BLaER1 treated with 17β-estradiol and CSF1 and Interleukin-3, amounts not matched to agents 10 nM and 100 nM (cell line): ENCODE measurements at regions not wholly inside any gene's neighbourhood (a gene's known extent, or its start where the extent isn't known, plus 50 kb on each side); places are given as distances from the start of the nearest gene placed in this dataset.

Source experiments
- H3K27ac ChIP-seq, 11 experiments: shearing (Covaris generic); formaldehyde crosslinking; 2 replicates each; pipeline ENCODE4 v1.8.1; 2022
- H3K27me3 ChIP-seq, 11 experiments: shearing (Covaris generic); formaldehyde crosslinking; 2 replicates each; pipeline ENCODE4 v1.8.1; 2022
- H3K36me3 ChIP-seq, 11 experiments: shearing (Covaris generic); formaldehyde crosslinking; 2 replicates each; pipeline ENCODE4 v1.8.1; 2022
- H3K4me1 ChIP-seq, 10 experiments: shearing (Covaris generic); formaldehyde crosslinking; 2 replicates each; pipeline ENCODE4 v1.8.1; 2022
- H3K4me2 ChIP-seq, 11 experiments: shearing (Covaris generic); formaldehyde crosslinking; 2 replicates each; pipeline ENCODE4 v1.8.1; 2022
- H3K4me3 ChIP-seq, 10 experiments: shearing (Covaris generic); formaldehyde crosslinking; 2 replicates each; pipeline ENCODE4 v1.8.1; 2022
- H3K9ac ChIP-seq, 11 experiments: shearing (Covaris generic); formaldehyde crosslinking; 2 replicates each; pipeline ENCODE4 v1.8.1; 2022
- H3K9me3 ChIP-seq, 11 experiments: shearing (Covaris generic); formaldehyde crosslinking; replicated peaks in 1 of 11; 2 replicates each; pipeline ENCODE4 v1.8.1; 2022
- H4K20me1 ChIP-seq, 11 experiments: shearing (Covaris generic); formaldehyde crosslinking; 2 replicates each; pipeline ENCODE4 v1.8.1; 2022
- Cebpa-rat ChIP-seq, 11 experiments: shearing (Covaris generic); IDR thresholded peaks; 2 replicates each; pipeline ENCODE4 v1.8.1; 2022

DNA sequence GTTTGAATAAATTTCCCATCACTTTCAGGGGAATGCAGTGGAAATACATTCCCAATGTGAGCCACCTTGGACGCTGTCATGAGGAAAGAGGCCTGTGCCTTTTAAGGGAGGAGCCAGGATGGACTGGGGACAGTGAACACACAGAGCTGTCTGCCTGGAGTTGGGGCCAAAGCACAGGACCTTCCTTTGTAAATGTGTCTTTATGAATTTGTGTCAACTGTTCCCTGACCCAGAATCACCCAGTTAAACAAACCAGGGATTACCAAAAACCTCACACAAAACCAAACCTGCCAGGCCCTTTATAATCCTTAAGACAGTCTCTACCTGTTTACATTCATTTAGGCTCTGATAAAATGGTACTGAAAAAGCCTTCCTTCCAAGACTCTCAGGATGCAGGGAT, 513.7 kb downstream of the MAFB start:
- Histone ChIP-seq H4K20me1 (no peaks in the 10 kb centered on the region), H3K27ac (no peak overlapping the region), H3K36me3 (no peaks in the 10 kb centered on the region), H3K4me2 (no peak overlapping the region), H3K4me1 (peaks cover 0 to 15% (median 2%) of the 10 kb centered on the region in 10 experiments; a peak in 8 of 20 replicates), H3K4me3 (no peak overlapping the region), H3K9me3 (no peaks in the 10 kb centered on the region), H3K9ac (no peak overlapping the region), H3K27me3 (no peaks in the 10 kb centered on the region)
- no peak for TF ChIP-seq Cebpa-rat (IDR thresholded peaks at IDR 0.05)

DNA sequence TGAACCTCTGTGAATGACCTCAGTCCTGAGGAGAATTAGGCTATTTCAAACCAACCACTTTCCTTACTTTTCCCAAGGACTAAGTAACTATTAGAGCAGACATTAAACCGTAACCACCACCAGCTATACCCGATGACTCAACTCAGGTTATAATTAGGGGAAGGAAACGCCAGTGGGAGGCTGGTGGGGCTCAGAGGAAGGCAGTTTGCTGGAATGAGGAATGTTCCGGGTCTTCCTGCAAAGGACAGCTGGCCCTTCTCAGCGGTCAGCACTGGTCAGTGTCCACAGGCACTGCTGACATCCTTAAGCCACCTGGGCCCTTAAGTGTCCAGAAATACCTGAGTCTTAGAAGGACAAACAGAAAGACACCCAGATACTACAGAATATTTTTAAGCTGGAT, 515.2 kb downstream of the MAFB start:
- Histone ChIP-seq H3K9me3 (no peaks in the 10 kb centered on the region), H3K4me2 (peak overlapping the region in 5 of 11 experiments; percentile 17 to 77 (median 68); a peak in 8 of 22 replicates), H3K27me3 (no peaks in the 10 kb centered on the region), H4K20me1 (no peaks in the 10 kb centered on the region), H3K36me3 (no peaks in the 10 kb centered on the region), H3K4me1 (peaks cover 0 to 24% (median 2%) of the 10 kb centered on the region in 10 experiments; a peak in 8 of 20 replicates), H3K27ac (no peak overlapping the region), H3K9ac (no peak overlapping the region), H3K4me3 (no peak overlapping the region)
- TF ChIP-seq Cebpa-rat (IDR thresholded peaks at IDR 0.05) = no peak

DNA sequence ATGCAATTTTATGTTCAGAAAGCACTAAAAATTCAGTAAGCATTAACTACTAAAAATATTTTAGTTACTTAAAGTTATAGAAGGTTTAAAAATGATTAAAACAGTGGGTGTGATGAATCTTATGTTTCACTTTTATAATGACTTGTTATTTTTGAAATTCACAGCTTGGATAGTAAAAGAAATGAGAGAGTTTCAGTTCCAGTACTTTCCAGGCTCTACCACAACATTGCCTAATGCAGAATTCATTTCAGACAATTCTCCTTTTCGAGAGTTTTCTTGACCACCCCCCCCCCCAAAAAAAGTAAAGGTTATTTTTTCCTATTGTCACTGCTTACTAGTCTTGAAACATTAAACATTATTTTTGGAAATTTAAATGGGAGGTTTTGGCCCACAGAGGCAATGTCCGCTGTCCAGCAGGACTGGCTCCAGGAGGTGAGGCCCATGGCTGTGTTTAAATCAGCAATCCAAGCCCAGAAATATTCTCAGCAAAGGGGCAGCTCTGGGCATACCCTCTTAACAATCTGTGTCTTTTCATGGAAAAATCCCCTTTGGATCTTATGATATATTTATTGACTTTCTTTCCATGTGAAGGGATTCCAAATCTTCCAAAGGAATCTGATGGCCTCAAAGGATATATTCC, 519.9 kb downstream of the MAFB start:
- TF ChIP-seq Cebpa-rat (IDR thresholded peaks at IDR 0.05) = no peak
- peak overlapping the region in 3 of 11 experiments; percentile 32 to 60 (median 57); a peak in 5 of 22 replicates for H3K4me2 ChIP-seq

GRCh38 chr20:40161391-40161790, 527.6 kb downstream of the MAFB start:
- Histone ChIP-seq H3K27me3 (no peaks in the 10 kb centered on the region), H3K9ac (0 out of 22 replicates have a peak overlapping the region, but pooled peaks of 1 of the 11 experiments have one; percentile 1), H3K27ac (peak overlapping the region in 3 of 11 experiments; percentile 7 to 42 (median 39); a peak in 5 of 22 replicates), H3K4me1 (peaks cover 0 to 82% (median 0%) of the 10 kb centered on the region in 10 experiments; a peak in 7 of 20 replicates), H3K4me3 (no peak overlapping the region), H3K36me3 (no peaks in the 10 kb centered on the region), H4K20me1 (no peaks in the 10 kb centered on the region), H3K4me2 (peak overlapping the region in 3 of 11 experiments; percentile 43 to 79 (median 53); a peak in 6 of 22 replicates), H3K9me3 (no peaks in the 10 kb centered on the region)
- no peak for TF ChIP-seq Cebpa-rat (IDR thresholded peaks at IDR 0.05)

More for the DNA sequence above, 519.9 kb downstream of the MAFB start:
- Histone ChIP-seq H3K4me1 (peaks cover 0 to 45% (median 2%) of the 10 kb centered on the region in 10 experiments; a peak in 8 of 20 replicates), H3K4me3 (no peak overlapping the region), H3K36me3 (no peaks in the 10 kb centered on the region), H3K27me3 (no peaks in the 10 kb centered on the region), H3K9ac (no peak overlapping the region), H4K20me1 (no peaks in the 10 kb centered on the region), H3K9me3 (no peaks in the 10 kb centered on the region), H3K27ac (peak overlapping the region in 2 of 11 experiments; percentile 30 to 32; a peak in 1 of 22 replicates)

DNA sequence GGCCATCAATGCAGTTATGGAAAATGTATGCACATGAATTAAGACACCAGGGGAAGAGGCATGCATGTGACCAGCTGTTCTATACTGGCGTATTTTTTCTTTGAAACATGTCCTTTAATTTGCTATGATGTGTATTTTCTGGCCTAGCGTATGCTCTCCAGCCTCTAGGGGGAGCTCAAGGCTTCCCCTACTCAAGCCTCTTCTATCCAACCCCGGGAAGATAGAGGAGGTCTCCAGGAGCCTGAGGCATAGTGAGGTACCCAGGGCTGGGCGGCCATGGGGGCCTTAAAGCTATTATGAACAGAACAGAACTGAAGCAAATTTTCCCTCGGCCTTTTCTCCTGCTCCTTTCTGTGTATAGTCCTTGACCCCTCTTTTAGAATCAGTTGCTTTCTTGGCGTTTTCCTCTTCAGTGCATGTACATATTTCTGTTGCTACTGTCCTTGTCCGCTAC, 528.9 kb downstream of the MAFB start:
- Histone ChIP-seq H3K27ac (peak overlapping the region in 3 of 11 experiments; percentile 36 to 74 (median 65); a peak in 4 of 22 replicates), H3K4me1 (peaks cover 0 to 87% (median 0%) of the 10 kb centered on the region in 10 experiments; a peak in 7 of 20 replicates), H3K9me3 (no peaks in the 10 kb centered on the region), H3K36me3 (no peaks in the 10 kb centered on the region), H3K27me3 (no peaks in the 10 kb centered on the region), H3K4me3 (no peak overlapping the region), H4K20me1 (no peaks in the 10 kb centered on the region), H3K9ac (peak overlapping the region in 1 of 11 experiments; percentile 21; a peak in 1 of 22 replicates), H3K4me2 (peak overlapping the region in 3 of 11 experiments; percentile 2 to 43 (median 42); a peak in 4 of 22 replicates)
- no peak for TF ChIP-seq Cebpa-rat (IDR thresholded peaks at IDR 0.05)

DNA sequence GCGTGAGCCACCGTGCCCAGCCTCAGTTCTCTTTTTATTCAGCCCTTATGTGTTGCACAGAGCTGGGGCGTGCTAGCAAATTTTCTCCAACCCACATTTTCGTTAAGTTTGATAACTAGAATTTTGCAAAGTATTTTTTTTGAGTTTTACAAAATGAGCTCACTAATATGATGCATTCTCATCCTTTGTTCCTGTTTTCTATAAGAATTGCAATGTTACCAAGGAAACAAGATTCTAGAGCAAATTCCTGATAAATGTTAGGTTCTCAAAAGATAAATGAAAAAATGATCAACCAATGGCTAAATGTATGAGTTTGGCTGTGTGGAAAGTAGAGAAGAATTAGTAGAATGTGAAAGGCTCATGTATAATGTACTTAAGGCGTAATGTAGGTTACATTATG, 529.8 kb downstream of the MAFB start:
- TF ChIP-seq Cebpa-rat (IDR thresholded peaks at IDR 0.05) = no peak
- Histone ChIP-seq H3K9me3 (no peaks in the 10 kb centered on the region), H4K20me1 (no peaks in the 10 kb centered on the region), H3K27me3 (no peaks in the 10 kb centered on the region), H3K4me2 (peak overlapping the region in 2 of 11 experiments; percentile 42 to 43; a peak in 2 of 22 replicates), H3K36me3 (no peaks in the 10 kb centered on the region), H3K27ac (peak overlapping the region in 3 of 11 experiments; percentile 36 to 74 (median 65); a peak in 4 of 22 replicates), H3K9ac (peak overlapping the region in 2 of 11 experiments; percentile 15 to 21; a peak in 1 of 22 replicates), H3K4me1 (peaks cover 0 to 87% (median 5%) of the 10 kb centered on the region in 10 experiments; a peak in 8 of 20 replicates), H3K4me3 (no peak overlapping the region)

DNA sequence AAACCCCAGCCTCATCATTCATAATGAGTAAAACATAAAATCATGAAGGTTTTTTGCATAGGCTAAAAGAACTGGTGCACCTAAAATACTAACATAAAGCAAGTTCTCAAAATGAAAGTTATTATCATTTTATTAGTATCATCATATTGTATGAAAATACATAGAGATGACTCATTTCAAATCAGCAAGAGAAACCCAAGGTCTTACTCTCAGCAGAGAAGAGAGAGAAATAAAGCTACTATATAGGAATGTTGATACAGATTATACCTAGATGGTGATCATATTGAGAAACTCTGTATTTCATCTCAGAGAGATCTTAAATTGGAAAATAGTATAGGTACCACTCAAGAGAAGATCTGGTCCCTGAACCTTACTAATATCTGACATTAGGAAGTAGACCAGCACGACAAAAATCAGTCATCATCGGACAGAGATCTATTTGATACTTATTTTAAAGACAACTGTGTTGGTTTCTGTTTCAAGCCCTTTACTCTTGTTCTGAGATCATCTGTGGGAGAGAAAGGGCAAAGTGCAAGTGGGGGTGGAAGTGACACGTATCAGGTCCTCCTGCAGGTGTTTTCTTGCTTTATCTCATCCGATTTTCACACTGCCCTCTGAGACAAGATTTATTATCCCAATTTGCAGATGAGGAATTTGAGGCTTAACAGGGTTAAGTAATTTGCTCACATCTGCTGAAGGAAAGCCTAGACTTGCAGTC, 532.3 kb downstream of the MAFB start:
- H3K4me3 ChIP-seq = no peak overlapping the region
- H3K9ac ChIP-seq = no peak overlapping the region
- peaks cover 0 to 78% (median 5%) of the 10 kb centered on the region in 10 experiments; a peak in 8 of 20 replicates for H3K4me1 ChIP-seq
- H3K27ac ChIP-seq = no peak overlapping the region
- no peaks in the 10 kb centered on the region for H3K9me3 ChIP-seq
- no peaks in the 10 kb centered on the region for H4K20me1 ChIP-seq
- no peaks in the 10 kb centered on the region for H3K36me3 ChIP-seq
- TF ChIP-seq Cebpa-rat (IDR thresholded peaks at IDR 0.05) = no peak
- H3K4me2 ChIP-seq = no peak overlapping the region
- no peaks in the 10 kb centered on the region for H3K27me3 ChIP-seq

GRCh38 chr20:40154514-40154913, 534.5 kb downstream of the MAFB start:
- Histone ChIP-seq H3K4me2 (peak overlapping the region in 5 of 11 experiments; percentile 4 to 73 (median 20); a peak in 6 of 22 replicates), H3K27me3 (no peaks in the 10 kb centered on the region)
- no peak for TF ChIP-seq Cebpa-rat (IDR thresholded peaks at IDR 0.05)

GRCh38 chr20:40148886-40149285, 540.1 kb downstream of the MAFB start:
- Histone ChIP-seq H3K27ac (no peak overlapping the region), H3K9ac (no peak overlapping the region), H3K27me3 (no peaks in the 10 kb centered on the region), H3K4me2 (peak overlapping the region in 2 of 11 experiments; percentile 18 to 22; a peak in 3 of 22 replicates), H3K9me3 (peaks cover 6 to 11% (median 9%) of the 10 kb centered on the region in 11 experiments; a peak in 14 of 22 replicates), H3K36me3 (no peaks in the 10 kb centered on the region), H4K20me1 (no peaks in the 10 kb centered on the region), H3K4me1 (peaks cover 0 to 33% (median 0%) of the 10 kb centered on the region in 10 experiments; a peak in 3 of 20 replicates), H3K4me3 (no peak overlapping the region)
- no peak for TF ChIP-seq Cebpa-rat (IDR thresholded peaks at IDR 0.05)

More at GRCh38 chr20:40154514-40154913, 534.5 kb downstream of the MAFB start:
- Histone ChIP-seq H3K9ac (no peak overlapping the region), H3K4me3 (no peak overlapping the region), H3K9me3 (no peaks in the 10 kb centered on the region), H3K4me1 (peaks cover 0 to 56% (median 5%) of the 10 kb centered on the region in 10 experiments; a peak in 8 of 20 replicates), H3K36me3 (no peaks in the 10 kb centered on the region), H4K20me1 (no peaks in the 10 kb centered on the region), H3K27ac (peak overlapping the region in 3 of 11 experiments; percentile 3 to 37 (median 34); a peak in 4 of 22 replicates)
